T-helper 9 cell (primary cell): ENCODE measurements at regions not wholly inside any gene's neighbourhood (a gene's known extent, or its start where the extent isn't known, plus 50 kb on each side); places are given as distances from the start of the nearest gene placed in this dataset.

Experiments used
- DNase-seq: peaks from one replicate; pipeline ENCODE4 v3.0.0-alpha.2; 2020

- DNase-seq: no peak
Observed at GRCh38 chr10:78526347-78526746, 492.7 kb downstream of the RPS24 start.

GRCh38 chr10:78527296-78527695 is 493.6 kb downstream of the RPS24 start:
- DNase-seq: no peak

DNA sequence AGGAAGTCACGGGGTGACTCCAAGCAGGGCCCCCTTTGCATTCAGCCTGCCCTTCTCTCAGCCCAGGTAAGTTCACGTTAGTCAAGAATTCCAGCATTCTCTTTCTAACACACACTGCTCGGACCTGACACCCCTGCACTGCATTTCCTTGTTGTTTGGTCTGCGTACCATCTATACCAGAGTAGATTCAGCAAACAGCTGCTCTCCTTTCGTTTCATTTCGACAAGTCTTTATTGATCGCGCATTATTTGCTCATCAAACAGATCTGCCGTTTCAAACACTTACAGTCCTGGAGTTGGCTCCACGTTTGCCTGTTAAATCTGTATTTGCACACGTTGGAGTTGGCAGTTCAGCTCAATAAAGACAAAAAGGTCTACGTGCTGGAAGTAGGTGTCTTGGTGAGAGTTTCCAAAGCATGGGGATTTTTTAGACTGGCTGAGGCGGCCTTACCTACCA is 495.1 kb downstream of the RPS24 start:
- no peak for DNase-seq

DNA sequence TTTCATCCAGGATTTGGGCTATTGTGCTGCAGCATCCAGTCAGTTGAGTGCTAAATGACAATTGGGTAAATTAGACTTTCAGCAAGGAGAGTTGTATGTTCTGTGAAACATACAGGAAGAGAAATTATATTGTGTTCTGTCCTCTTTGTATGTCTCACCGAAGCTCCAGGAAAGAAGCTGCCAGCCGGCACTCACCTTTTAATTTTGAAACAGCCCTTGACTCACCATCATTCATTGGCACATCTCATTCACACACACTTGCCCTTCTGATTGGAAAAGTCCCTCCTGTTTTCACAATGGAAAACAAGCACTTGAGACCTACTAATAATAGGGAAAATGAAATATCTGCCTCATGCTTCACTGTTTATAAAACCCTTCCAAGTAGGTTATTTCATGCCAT is 495.6 kb downstream of the RPS24 start:
- no peak for DNase-seq

GRCh38 chr10:78531088-78531487 is 497.4 kb downstream of the RPS24 start:
- no peak for DNase-seq

DNA sequence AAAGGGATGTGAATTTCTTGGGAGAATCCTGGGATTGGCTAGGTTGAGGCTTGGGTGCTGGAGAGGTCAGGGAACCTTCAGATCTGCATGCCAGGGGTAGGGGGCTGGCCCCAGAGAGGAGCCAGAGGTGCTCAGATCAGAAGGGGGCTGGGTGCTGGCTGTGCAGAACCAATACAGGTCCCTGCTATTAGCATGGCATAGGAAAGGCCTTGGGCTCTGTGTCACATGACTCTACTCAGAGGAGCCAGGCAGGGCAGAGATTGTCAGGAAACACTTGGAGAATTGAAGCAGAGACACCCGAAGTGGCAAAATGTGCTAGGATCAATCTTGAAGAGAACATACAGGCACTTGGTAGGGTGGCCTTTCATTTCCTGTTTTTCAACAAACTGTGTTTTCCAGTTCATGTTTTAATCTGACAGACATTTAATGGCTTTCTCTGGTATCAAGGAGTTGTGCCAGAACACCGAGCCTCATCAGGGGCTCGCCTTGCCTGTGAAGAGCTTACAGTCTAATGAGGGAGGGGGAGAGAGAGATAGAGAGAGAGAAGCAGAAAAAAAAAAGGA is 498.9 kb downstream of the RPS24 start:
- no peak for DNase-seq

- DNase-seq: no peak
Observed at GRCh38 chr10:78533098-78533497, 499.4 kb downstream of the RPS24 start.

GRCh38 chr10:78533776-78534175 is 500.1 kb downstream of the RPS24 start:
- no peak for DNase-seq

GRCh38 chr10:78535716-78536218 is 502.1 kb downstream of the RPS24 start:
- DNase-seq: no peak

DNA sequence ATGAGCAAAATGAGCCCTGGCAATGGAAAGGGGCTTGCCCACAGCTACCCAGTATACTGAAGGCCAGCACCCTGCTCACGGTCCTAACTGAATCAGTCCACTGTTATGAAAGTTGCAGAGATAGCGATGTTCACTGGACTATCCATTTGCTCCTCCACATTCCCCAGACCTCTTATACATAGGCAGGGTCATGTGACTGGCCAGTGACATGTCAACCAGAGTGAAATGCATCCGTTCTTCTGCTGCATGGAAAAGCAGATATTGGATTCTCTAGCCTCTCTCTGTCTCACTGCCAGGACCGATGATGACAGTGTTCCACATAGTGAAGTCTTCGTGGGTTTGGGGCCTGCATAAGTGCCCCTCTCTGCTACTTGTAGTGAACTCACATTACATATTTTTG is 503.4 kb downstream of the RPS24 start:
- no peak for DNase-seq

GRCh38 chr10:78539247-78539766 is 505.6 kb downstream of the RPS24 start:
- DNase-seq: no peak

DNA sequence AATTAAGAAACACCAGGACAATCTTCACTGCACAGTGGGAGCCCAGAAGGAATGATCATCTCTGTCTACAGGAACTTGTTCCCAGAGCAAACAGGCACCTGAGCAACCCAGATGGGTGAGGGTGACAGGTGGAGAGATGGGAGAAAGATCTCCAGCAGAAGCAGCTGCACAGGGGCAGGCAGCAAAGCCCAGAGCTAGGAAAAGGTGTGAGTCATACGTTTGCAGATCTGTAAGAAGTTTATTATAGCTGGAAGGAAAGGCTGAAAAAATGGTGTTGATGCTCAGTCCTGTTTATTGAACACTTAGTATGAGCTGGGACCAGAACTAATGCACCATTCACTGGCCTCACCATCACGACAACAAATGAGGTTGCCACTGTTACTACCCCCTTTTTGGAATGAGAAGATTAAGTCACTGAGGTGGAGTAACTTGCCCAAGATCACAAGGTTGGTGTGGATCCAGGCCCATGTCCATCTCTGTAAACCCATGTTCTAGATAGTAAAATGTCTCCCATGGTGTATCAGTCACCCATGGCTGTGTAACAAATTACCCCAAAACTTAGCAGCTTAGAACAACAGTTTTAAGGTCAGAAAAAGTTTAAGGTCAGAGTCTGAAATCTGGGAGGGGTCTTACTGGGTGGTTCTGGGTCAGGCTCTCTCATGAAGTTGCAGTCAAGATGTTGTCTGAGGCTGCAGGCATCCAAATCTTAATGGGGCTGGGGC is 506.9 kb downstream of the RPS24 start:
- DNase-seq: no peak

DNA sequence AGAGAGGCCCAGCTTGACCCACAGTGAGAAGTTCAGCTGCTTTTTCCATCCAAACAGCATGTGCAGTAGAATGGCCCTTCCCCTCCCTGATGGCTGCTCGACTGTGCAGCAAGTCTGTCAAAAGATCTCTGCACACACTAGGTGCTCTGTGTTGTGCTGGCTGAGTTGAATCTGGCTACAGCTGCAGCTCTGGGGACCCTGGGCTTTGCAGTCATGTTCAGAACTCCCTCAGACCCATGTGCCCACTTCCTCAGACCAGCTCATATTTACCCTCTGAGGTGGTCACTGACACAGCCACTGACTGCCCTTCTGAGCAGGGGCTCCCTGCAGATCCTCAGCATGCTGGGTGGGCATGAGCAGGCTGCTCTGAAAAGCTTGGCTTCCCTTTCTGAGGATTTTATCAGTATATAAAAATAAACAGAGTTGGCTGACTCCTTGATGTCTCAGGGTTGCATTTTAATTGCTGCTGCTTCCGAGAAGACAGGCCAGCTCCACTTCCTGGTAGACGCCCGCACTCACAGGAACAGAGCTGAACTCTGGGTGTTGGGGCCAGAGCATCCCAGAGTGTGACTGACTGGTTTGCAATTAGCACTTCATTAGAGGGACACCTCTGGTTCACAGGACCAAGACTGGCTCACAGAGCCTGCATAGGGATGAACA is 507.9 kb downstream of the RPS24 start:
- DNase-seq: no peak

DNA sequence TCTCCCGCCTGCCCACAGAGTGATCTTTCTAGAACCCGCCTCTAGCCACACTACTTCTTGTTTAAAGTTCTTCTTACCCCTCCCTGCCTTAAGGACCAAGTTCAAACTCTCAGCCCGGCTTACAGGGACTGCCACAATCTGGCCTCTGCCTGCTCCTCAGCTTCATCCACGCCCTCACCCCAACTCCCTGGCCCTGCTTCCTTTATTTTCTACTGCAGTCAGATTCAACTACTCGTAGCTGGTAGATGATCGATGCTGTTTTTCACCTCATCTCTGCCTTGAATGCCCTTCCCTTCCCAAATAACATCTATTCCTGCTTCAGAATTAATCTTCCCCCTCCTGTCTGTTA is 508.5 kb downstream of the RPS24 start:
- no peak for DNase-seq

DNA sequence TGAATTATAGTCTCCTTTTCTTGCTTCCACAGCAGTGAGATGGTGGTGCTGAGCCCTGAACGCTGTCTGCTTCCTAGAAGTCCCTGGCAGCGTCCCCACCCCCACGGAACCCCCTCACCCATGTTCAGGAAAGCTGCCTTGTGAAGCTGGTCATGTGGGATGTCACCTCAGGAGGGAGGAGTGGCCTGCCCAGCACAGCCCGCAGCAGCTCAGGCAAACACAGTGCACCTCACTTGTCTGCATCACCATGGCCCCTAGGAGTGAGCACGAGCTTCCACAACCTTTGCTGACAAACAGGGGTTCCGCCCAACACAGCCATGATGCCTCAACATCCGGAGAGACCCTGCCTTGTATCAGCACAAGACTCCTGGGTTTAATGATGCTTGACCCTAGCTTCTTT is 508.9 kb downstream of the RPS24 start:
- no peak for DNase-seq

- DNase-seq: no peak
Observed at GRCh38 chr10:78543031-78543748, 509.5 kb downstream of the RPS24 start.

DNA sequence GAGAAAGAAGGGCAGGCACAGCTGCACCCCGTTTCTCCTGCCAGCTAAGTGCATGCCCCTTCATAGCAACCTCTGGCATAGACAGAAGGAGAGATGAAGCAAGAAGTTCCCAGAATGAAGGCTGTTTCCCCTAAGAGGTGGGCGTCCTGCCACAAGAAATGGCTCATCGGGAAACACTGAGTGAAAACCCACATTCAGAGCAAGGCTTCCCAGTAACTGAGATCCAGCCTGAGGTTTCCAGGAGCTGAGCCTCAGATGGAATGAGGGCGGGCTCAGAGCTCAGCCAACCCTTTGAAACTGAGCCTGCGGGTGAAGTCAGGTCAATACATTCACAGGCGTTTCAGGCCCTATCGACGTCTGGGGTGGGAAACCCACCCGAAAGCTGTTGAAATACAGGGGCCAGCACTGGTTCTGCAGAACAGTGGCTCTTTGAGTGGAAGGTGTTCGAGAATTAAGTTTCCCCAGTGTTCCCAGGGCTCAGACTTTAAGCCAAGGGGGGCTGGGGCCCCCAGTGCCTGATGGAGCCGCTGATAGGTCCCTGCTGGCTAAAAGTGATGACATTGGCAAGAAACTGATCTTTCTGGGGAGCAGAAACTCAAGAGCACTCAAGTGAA is 510.2 kb downstream of the RPS24 start:
- DNase-seq: no peak

DNA sequence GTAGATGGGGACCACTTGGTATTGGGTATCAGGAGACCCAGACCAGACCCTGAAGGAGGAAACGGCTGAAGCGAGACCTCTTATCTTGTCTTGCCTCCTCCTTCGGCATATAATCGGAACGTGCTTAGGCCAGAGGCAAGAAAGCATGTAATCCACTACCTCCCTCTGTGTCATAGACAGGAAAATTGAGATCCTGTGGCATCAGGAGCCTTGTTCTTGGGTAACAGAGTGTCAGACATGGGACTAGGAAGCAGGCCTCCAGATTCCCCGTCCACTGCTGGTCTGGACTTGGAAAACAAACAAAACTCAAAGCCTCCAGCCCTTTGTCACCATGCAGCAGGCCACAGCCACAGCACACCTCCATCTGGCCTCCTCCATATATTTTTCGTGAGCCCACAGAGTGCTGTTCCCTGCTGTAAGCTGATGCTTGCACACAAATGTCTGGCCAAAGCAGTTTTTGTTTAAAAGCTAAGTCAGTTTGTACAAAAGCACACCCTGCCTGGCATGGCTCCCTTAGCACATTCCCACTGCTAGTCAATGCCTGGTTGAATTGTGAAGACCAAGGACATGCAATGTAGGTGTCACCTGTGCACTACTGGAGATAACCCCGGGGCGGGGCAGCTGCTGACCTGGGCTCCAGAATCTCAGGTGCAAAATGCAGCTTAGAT is 510.9 kb downstream of the RPS24 start:
- DNase-seq: no peak

- no peak for DNase-seq
Observed at GRCh38 chr10:78545756-78546155, 512.1 kb downstream of the RPS24 start.

DNA sequence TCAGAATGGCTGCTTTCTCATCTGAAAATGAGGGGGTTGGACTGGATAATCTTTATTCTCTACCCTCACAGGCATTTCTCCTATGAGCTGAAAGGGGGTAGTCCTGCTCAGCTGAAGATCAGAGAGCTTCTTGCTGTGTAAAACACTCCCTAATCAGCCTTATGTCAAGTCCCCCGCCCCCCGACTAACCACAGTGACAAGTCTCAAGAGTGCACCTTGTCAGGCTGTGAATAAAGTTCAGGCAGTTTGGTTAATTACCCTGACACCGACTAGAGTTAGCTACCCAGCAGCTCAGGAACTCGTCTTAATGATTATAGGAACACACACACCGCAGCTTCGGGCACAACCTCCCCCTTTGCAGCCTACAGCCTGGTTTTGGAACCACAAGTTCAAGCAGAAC is 513.7 kb downstream of the RPS24 start:
- DNase-seq: no peak

- no peak for DNase-seq
Observed at GRCh38 chr10:78547905-78548304, 514.2 kb downstream of the RPS24 start.

GRCh38 chr10:78548369-78548768 is 514.7 kb downstream of the RPS24 start:
- no peak for DNase-seq
